ENCODE measurements at regions not wholly inside any gene's neighbourhood (a gene's known extent, or its start where the extent isn't known, plus 50 kb on each side); places are given as distances from the start of the nearest gene placed in this dataset.
"Not testable (repeated sequence)": the region's sequence is repeated elsewhere in the genome, so short reads cannot be mapped to it uniquely, and the experiment has no call there.

DNA sequence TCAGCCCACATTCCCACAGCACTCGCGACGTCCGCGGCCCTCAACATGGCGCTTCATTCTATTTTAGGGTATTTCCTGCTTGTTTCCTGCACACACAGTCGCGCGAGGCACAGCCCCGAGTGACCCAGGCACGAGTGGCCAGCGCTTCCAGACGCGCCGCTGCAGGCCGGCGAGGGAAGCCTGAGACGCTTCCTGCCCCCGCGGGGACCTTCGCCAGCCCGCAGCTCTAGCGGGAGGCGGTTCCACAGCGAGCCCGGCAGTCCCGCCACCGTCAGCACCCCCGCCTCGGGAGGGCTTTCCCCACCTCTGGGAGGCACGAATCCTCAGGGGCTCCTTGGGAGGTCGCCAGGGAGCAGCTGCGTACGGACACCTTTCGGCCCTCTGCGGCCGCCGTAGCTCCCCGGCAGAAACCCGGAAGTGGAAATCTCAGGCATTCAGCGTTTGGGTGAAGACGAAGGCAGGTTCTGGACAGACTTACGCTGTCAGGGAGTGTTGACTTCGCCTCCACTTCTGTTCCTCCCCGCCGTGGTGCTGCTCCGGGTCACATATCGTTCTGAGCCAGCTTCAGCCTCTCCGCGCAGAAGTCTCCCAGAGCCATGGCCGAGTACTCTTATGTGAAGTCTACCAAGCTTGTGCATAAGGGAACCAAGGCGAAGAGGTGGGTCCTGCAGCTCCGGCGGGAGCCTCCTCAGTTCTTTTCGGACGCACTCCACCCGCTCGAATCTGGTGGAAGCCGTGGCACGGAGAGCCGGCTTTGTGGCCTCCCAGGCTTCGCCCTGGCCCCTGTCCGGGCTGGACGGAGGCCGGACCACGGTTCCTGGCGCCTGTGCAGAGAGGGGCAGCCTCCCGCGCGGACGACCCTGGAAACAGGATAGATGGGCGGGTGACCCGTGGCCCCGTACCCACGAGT is 2925.9 kb upstream of the OR11H1 start (continued):
- TF ChIP-seq TCF7L2 (IDR thresholded peaks at IDR 0.05; ENCODE audit: borderline replicate concordance, extremely low read depth, insufficient read depth, insufficient read length) (no peak), EZH2phosphoT487 (IDR thresholded peaks at IDR 0.05; ENCODE audit: borderline replicate concordance) (no peak), ZFX (IDR thresholded peaks at IDR 0.05) (no peak), ZNF274 (IDR thresholded peaks at IDR 0.05; ENCODE audit: low read depth, low read length) (no peak), POLR2AphosphoS5 (IDR thresholded peaks at IDR 0.05; ENCODE audit: low read depth, low read length) (no peak)

DNA sequence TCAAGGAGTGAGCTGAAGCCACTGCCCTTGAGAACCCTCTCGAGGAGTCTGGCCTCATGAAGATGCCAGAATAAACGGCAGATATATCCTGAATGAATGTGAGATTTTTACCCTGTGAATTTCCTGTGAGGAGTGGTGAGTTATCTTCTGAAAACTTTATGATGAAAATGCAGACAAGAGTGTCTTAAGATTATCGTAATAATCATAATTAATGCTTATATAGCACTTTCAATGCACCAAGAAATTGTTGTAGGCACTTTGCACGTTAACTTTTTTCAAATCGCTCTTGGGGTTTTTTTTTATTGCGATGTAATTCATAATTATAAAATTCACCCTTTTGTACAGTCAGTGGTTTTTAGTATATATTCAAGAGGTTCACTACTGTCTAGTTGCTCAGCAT is 2924.6 kb upstream of the OR11H1 start:
- H3K4me3 ChIP-seq (replicated peaks in 1 of 2; ENCODE audit: low read depth in 1 of 2, low read length in 2 of 2); BruUV-seq (replicated peaks); ATAC-seq; CTCF ChIA-PET; H3K9ac ChIP-seq (ENCODE audit: low read length); H3K4me1 ChIP-seq (ENCODE audit: control insufficient read depth in 1 of 2, insufficient read depth in 2 of 2, low read length in 2 of 2); H3K4me2 ChIP-seq (ENCODE audit: low read length); H3K36me3 ChIP-seq (ENCODE audit: control insufficient read depth in 1 of 2, insufficient read depth in 2 of 2, low read length in 2 of 2); POLR2A ChIA-PET; RAD21 ChIA-PET (ENCODE audit: low non-redundant PET in 1 of 2, low total read pairs in 2 of 2, uncharacterized antibody in 2 of 2, unreplicated experiment in 2 of 2); H4K20me1 ChIP-seq (ENCODE audit: insufficient read depth); DNase-seq (ENCODE audit: low read depth, low spot score); H3K9me2 ChIP-seq (ENCODE audit: insufficient read depth); H3K79me2 ChIP-seq (ENCODE audit: insufficient read depth, low read length); H2AFZ ChIP-seq (ENCODE audit: low read depth, low read length, poor library complexity, severe bottlenecking); intact Hi-C loops (cut with micrococcal nuclease); H3K27me3 ChIP-seq (ENCODE audit: insufficient read depth, low read length); H3K27ac ChIP-seq (ENCODE audit: low read depth, low read length): not testable (repeated sequence)
- peaks cover 0 to 19% of the 10 kb centered on the region in 2 experiments; a peak in 2 of 4 replicates for H3K9me3 ChIP-seq (ENCODE audit: control insufficient read depth in 1 of 2, insufficient read depth in 1 of 2, low read depth in 1 of 2, low read length in 2 of 2)

DNA sequence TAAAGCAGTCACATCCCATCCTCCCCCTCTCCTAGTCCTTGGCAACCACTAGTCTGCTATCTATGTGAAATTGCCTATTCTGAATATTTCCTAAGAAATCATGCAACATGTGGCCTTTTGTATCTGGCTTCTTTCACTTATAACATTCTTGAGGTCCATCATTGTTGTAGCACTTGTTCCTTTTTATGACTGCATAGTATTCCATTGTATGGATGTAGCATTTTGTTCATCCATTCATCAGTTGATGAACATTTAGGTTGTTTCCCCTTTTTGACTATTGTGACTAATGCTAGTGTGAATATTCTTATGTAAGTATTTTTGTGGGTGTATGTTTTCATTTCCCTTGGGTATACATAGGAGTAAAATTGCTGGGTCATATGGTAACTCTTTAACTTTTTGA is 2924.2 kb upstream of the OR11H1 start:
- H2AFZ ChIP-seq (ENCODE audit: low read depth, low read length, poor library complexity, severe bottlenecking); BruUV-seq (replicated peaks); H3K27me3 ChIP-seq (ENCODE audit: insufficient read depth, low read length); H3K27ac ChIP-seq (ENCODE audit: low read depth, low read length); RAD21 ChIA-PET (ENCODE audit: low non-redundant PET in 1 of 2, low total read pairs in 2 of 2, uncharacterized antibody in 2 of 2, unreplicated experiment in 2 of 2); H3K4me2 ChIP-seq (ENCODE audit: low read length); H4K20me1 ChIP-seq (ENCODE audit: insufficient read depth); H3K79me2 ChIP-seq (ENCODE audit: insufficient read depth, low read length); CTCF ChIA-PET; H3K4me1 ChIP-seq (ENCODE audit: control insufficient read depth in 1 of 2, insufficient read depth in 2 of 2, low read length in 2 of 2); ATAC-seq; H3K36me3 ChIP-seq (ENCODE audit: control insufficient read depth in 1 of 2, insufficient read depth in 2 of 2, low read length in 2 of 2); DNase-seq (ENCODE audit: low read depth, low spot score); POLR2A ChIA-PET; intact Hi-C loops (cut with micrococcal nuclease); H3K9me2 ChIP-seq (ENCODE audit: insufficient read depth); H3K9ac ChIP-seq (ENCODE audit: low read length); H3K4me3 ChIP-seq (replicated peaks in 1 of 2; ENCODE audit: low read depth in 1 of 2, low read length in 2 of 2): not testable (repeated sequence)
- peaks cover 0 to 18% of the 10 kb centered on the region in 2 experiments; a peak in 2 of 4 replicates for H3K9me3 ChIP-seq (ENCODE audit: control insufficient read depth in 1 of 2, insufficient read depth in 1 of 2, low read depth in 1 of 2, low read length in 2 of 2)

DNA sequence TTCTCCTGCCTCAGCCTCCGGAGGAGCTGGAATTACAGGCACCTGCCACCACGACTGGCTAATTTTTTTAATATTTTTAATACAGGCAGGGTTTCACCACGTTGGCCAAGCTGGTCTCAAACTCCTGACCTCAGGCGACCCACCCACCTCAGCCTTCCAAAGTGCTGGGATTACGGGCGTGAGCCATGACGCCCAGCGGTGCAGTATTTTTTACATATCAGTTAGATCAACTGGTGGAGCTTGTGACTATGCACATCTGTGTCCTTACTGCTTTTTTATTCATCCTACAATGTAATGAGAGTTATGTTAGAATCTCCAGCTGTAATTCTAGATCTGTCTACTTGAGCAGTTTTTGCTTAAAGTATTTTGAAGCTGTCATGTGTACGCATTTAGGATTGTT is 2919.5 kb upstream of the OR11H1 start:
- DNase-seq (ENCODE audit: low read depth, low spot score); H3K27ac ChIP-seq (ENCODE audit: low read depth, low read length); H3K9ac ChIP-seq (ENCODE audit: low read length); POLR2A ChIA-PET; H4K20me1 ChIP-seq (ENCODE audit: insufficient read depth); H3K4me2 ChIP-seq (ENCODE audit: low read length); H3K27me3 ChIP-seq (ENCODE audit: insufficient read depth, low read length); intact Hi-C loops (cut with micrococcal nuclease); H3K4me1 ChIP-seq (ENCODE audit: control insufficient read depth in 1 of 2, insufficient read depth in 2 of 2, low read length in 2 of 2); CTCF ChIA-PET; H2AFZ ChIP-seq (ENCODE audit: low read depth, low read length, poor library complexity, severe bottlenecking); BruUV-seq (replicated peaks); H3K9me2 ChIP-seq (ENCODE audit: insufficient read depth); H3K79me2 ChIP-seq (ENCODE audit: insufficient read depth, low read length); RAD21 ChIA-PET (ENCODE audit: low non-redundant PET in 1 of 2, low total read pairs in 2 of 2, uncharacterized antibody in 2 of 2, unreplicated experiment in 2 of 2); H3K36me3 ChIP-seq (ENCODE audit: control insufficient read depth in 1 of 2, insufficient read depth in 2 of 2, low read length in 2 of 2); H3K9me3 ChIP-seq (ENCODE audit: control insufficient read depth in 1 of 2, insufficient read depth in 1 of 2, low read depth in 1 of 2, low read length in 2 of 2); H3K4me3 ChIP-seq (replicated peaks in 1 of 2; ENCODE audit: low read depth in 1 of 2, low read length in 2 of 2); ATAC-seq: not testable (repeated sequence)

Data from HCT116 (cell line).